A549 (cell line): ENCODE measurements at regions not wholly inside any gene's neighbourhood (a gene's known extent, or its start where the extent isn't known, plus 50 kb on each side); places are given as distances from the start of the nearest gene placed in this dataset.
"Not testable (repeated sequence)": the region's sequence is repeated elsewhere in the genome, so short reads cannot be mapped to it uniquely, and the experiment has no call there.

Experiments used
- ATAC-seq, 2 experiments: fragments of 200-7000 bp in 1 of 2; fragments of >200 bp in 1 of 2; cut with Nextera tagmentation in 1 of 2; cut with Tn5 transposase in 1 of 2; 3 replicates each; pipeline versions ENCODE4 v1.8.0 to v1.9.1; 2018 to 2020; ENCODE audit warnings: mild to moderate bottlenecking in 1 of 2, moderate library complexity in 1 of 2
- CTCF ChIA-PET: fragments of 300-600 bp; sonication (Branson Sonifier 250); formaldehyde crosslinking; extraction: SDS; loops from one replicate; lab custom pipeline; 2021; ENCODE audit warnings: antibody characterized with exemption, inconsistent platforms; lab: Yijun Ruan, JAX
- POLR2A ChIA-PET: fragments of 350-600 bp; formaldehyde crosslinking; extraction: SDS; loops from one replicate; lab custom pipeline; 2021; ENCODE audit warnings: antibody characterized with exemption, inconsistent platforms; lab: Yijun Ruan, JAX
- DNase-seq, 2 experiments: peaks; one replicate each; pipeline versions ENCODE4 v3.0.0 to v3.0.0-alpha.2; 2011 to 2016; ENCODE audit warnings: low read depth in 1 of 2, low spot score in 1 of 2
- FAIRE-seq: peaks from 2 replicates; lab custom pipeline; 2011; peaks lifted over from hg19 to GRCh38; lab: Jason Lieb, UNC
- H3K27ac ChIP-seq, 2 experiments: fragments of >200 bp; sonication (Bioruptor Twin); formaldehyde crosslinking; 3 replicates each; pipeline ENCODE4 v1.5.1; 2016 to 2017
- H3K4me1 ChIP-seq: fragments of >200 bp; sonication (Bioruptor Twin); formaldehyde crosslinking; 3 replicates; pipeline ENCODE4 v1.6.1; 2016
- H3K4me2 ChIP-seq: fragments of >200 bp; sonication (Bioruptor Twin); formaldehyde crosslinking; 3 replicates; pipeline ENCODE4 v1.6.1; 2016
- H3K4me3 ChIP-seq: fragments of >200 bp; sonication (Bioruptor Twin); formaldehyde crosslinking; 3 replicates; pipeline ENCODE4 v1.5.1; 2016
- H3K9me3 ChIP-seq: fragments of >200 bp; sonication (Bioruptor Twin); formaldehyde crosslinking; 3 replicates; pipeline ENCODE4 v1.6.1; 2016
- WGBS: methylation state at CpG from one replicate; pipeline ENCODE4 v1.1.6; 2017; ENCODE audit errors: missing lambda C conversion rate; 5-methylcytosine and 5-hydroxymethylcytosine counted together

- H3K4me2 ChIP-seq, POLR2A ChIA-PET, H3K27ac ChIP-seq, H3K9me3 ChIP-seq, CTCF ChIA-PET, H3K4me1 ChIP-seq, FAIRE-seq, ATAC-seq, DNase-seq, H3K4me3 ChIP-seq: not testable (repeated sequence)
- WGBS, result 56% methylated on average over 7 of the region's 7 CpGs
These were observed 179.2 kb upstream of the OSBPL11 start for GRCh38 chr3:125774433-125775034.

GRCh38 chr3:125775106-125775505 lies 179.8 kb upstream of the OSBPL11 start:
- ATAC-seq, H3K9me3 ChIP-seq, H3K4me3 ChIP-seq, FAIRE-seq, CTCF ChIA-PET, H3K27ac ChIP-seq, DNase-seq, H3K4me2 ChIP-seq, H3K4me1 ChIP-seq, POLR2A ChIA-PET: not testable (repeated sequence)
- 30% methylated on average over 3 of the region's 3 CpGs for WGBS

- FAIRE-seq, DNase-seq, H3K4me3 ChIP-seq, POLR2A ChIA-PET, H3K9me3 ChIP-seq, H3K4me1 ChIP-seq, H3K4me2 ChIP-seq, ATAC-seq, H3K27ac ChIP-seq: not testable (repeated sequence)
- WGBS, result 23% methylated on average over 5 of the region's 7 CpGs
- CTCF ChIA-PET, result interaction anchor here (1.3 kb wide), 1 partner anchor 9 kb away, joined by 6 read pairs; no protein-coding TSS in a partner anchor
These were observed 180.5 kb upstream of the OSBPL11 start for GRCh38 chr3:125775606-125776294.

GRCh38 chr3:125779276-125779675 lies 184.0 kb upstream of the OSBPL11 start:
- H3K27ac ChIP-seq, CTCF ChIA-PET, H3K9me3 ChIP-seq, ATAC-seq, H3K4me1 ChIP-seq, DNase-seq, FAIRE-seq, POLR2A ChIA-PET, H3K4me2 ChIP-seq, H3K4me3 ChIP-seq: not testable (repeated sequence)
- WGBS, result no CpG with 5 or more reads among the region's 1 CpG

- ATAC-seq, H3K4me1 ChIP-seq, DNase-seq, H3K4me2 ChIP-seq, FAIRE-seq, POLR2A ChIA-PET, H3K4me3 ChIP-seq, H3K27ac ChIP-seq, H3K9me3 ChIP-seq, CTCF ChIA-PET: not testable (repeated sequence)
- 20% methylated on average over 5 of the region's 5 CpGs for WGBS
These were observed 184.6 kb upstream of the OSBPL11 start for GRCh38 chr3:125779918-125780317.

- FAIRE-seq, H3K4me2 ChIP-seq, DNase-seq, POLR2A ChIA-PET, CTCF ChIA-PET, H3K9me3 ChIP-seq, H3K27ac ChIP-seq, H3K4me3 ChIP-seq, ATAC-seq, H3K4me1 ChIP-seq: not testable (repeated sequence)
- no CpG with 5 or more reads among the region's 2 CpGs for WGBS
These were observed 186.4 kb upstream of the OSBPL11 start for GRCh38 chr3:125781678-125782077.

GRCh38 chr3:125790312-125790711 lies 178.7 kb upstream of the ROPN1B start:
- H3K4me1 ChIP-seq, FAIRE-seq, CTCF ChIA-PET, DNase-seq, ATAC-seq, H3K4me3 ChIP-seq, POLR2A ChIA-PET, H3K4me2 ChIP-seq, H3K27ac ChIP-seq, H3K9me3 ChIP-seq: not testable (repeated sequence)
- 18% methylated on average over 3 of the region's 3 CpGs for WGBS

- H3K4me1 ChIP-seq, H3K4me3 ChIP-seq, FAIRE-seq, POLR2A ChIA-PET, H3K27ac ChIP-seq, H3K4me2 ChIP-seq, ATAC-seq, H3K9me3 ChIP-seq, CTCF ChIA-PET, DNase-seq: not testable (repeated sequence)
- WGBS, result 22% methylated on average over 1 of the region's 1 CpG
These were observed 178.0 kb upstream of the ROPN1B start for GRCh38 chr3:125791021-125791420.

- DNase-seq, H3K27ac ChIP-seq, H3K4me1 ChIP-seq, H3K4me2 ChIP-seq, H3K9me3 ChIP-seq, POLR2A ChIA-PET, FAIRE-seq, ATAC-seq, CTCF ChIA-PET, H3K4me3 ChIP-seq: not testable (repeated sequence)
- 23% methylated on average over 4 of the region's 4 CpGs for WGBS
These were observed 159.0 kb upstream of the ROPN1B start for GRCh38 chr3:125810010-125810409.

- POLR2A ChIA-PET, CTCF ChIA-PET, H3K4me2 ChIP-seq, ATAC-seq, H3K27ac ChIP-seq, H3K4me1 ChIP-seq, FAIRE-seq, H3K4me3 ChIP-seq, H3K9me3 ChIP-seq: not testable (repeated sequence)
- WGBS, result 24% methylated on average over 5 of the region's 5 CpGs
- DNase-seq, result peak in 1 of 2 experiments; percentile 1
These were observed 146.8 kb upstream of the ROPN1B start for GRCh38 chr3:125822175-125822574.

- DNase-seq, H3K4me3 ChIP-seq, H3K4me2 ChIP-seq, H3K4me1 ChIP-seq, POLR2A ChIA-PET, CTCF ChIA-PET, H3K9me3 ChIP-seq, H3K27ac ChIP-seq, FAIRE-seq, ATAC-seq: not testable (repeated sequence)
- 100% methylated on average over 2 of the region's 2 CpGs for WGBS
These were observed 137.8 kb upstream of the ROPN1B start for GRCh38 chr3:125831005-125831750.
